ENCODE measurements at regions not wholly inside any gene's neighbourhood (a gene's known extent, or its start where the extent isn't known, plus 50 kb on each side); places are given as distances from the start of the nearest gene placed in this dataset.

GRCh38 chr13:55230570-55230908 lies 1910.2 kb upstream of the PRR20A start:
- Mint-ChIP-seq H3K27ac (no peak overlapping the region), H3K27me3 (ENCODE audit: low read depth in 3 of 3) (peaks cover 0 to 2% (median 0%) of the 10 kb centered on the region in 3 donors), H3K4me3 (no peak overlapping the region), H3K9me3 (peaks cover 9 to 49% (median 25%) of the 10 kb centered on the region in 6 donors), H3K4me1 (no peaks in the 10 kb centered on the region), H3K36me3 (no peaks in the 10 kb centered on the region)
- no peak for DNase-seq

GRCh38 chr13:55234311-55234710 lies 1906.4 kb upstream of the PRR20A start:
- no peak for DNase-seq

GRCh38 chr13:55245005-55245644 lies 1895.6 kb upstream of the PRR20A start:
- Mint-ChIP-seq H3K27me3 (ENCODE audit: low read depth in 3 of 3) (no peaks in the 10 kb centered on the region), H3K9me3 (peaks cover 7 to 74% (median 47%) of the 10 kb centered on the region in 6 donors), H3K4me3 (no peak overlapping the region), H3K27ac (no peak overlapping the region), H3K4me1 (no peaks in the 10 kb centered on the region), H3K36me3 (no peaks in the 10 kb centered on the region)
- DNase-seq = no peak

More at GRCh38 chr13:55234311-55234710, 1906.4 kb upstream of the PRR20A start:
- H3K27me3 Mint-ChIP-seq (ENCODE audit: low read depth in 3 of 3) = peaks cover 0 to 2% (median 0%) of the 10 kb centered on the region in 3 donors
- peaks cover 8 to 47% (median 32%) of the 10 kb centered on the region in 6 donors for H3K9me3 Mint-ChIP-seq
- no peak overlapping the region for H3K4me3 Mint-ChIP-seq
- no peak overlapping the region for H3K27ac Mint-ChIP-seq
- no peaks in the 10 kb centered on the region for H3K4me1 Mint-ChIP-seq
- no peaks in the 10 kb centered on the region for H3K36me3 Mint-ChIP-seq

- peaks cover 0 to 2% (median 0%) of the 10 kb centered on the region in 3 donors for H3K27me3 Mint-ChIP-seq (ENCODE audit: low read depth in 3 of 3)
- DNase-seq = no peak
- no peak overlapping the region for H3K27ac Mint-ChIP-seq
- H3K4me3 Mint-ChIP-seq = no peak overlapping the region
- peaks cover 16 to 63% (median 36%) of the 10 kb centered on the region in 6 donors for H3K9me3 Mint-ChIP-seq
- no peaks in the 10 kb centered on the region for H3K36me3 Mint-ChIP-seq
- no peaks in the 10 kb centered on the region for H3K4me1 Mint-ChIP-seq
These were observed 1885.5 kb upstream of the PRR20A start for GRCh38 chr13:55255236-55255635.

- Mint-ChIP-seq H3K4me1 (no peaks in the 10 kb centered on the region), H3K27ac (no peak overlapping the region), H3K9me3 (peaks cover 15 to 60% (median 30%) of the 10 kb centered on the region in 6 donors), H3K36me3 (no peaks in the 10 kb centered on the region), H3K27me3 (ENCODE audit: low read depth in 3 of 3) (peaks cover 0 to 3% (median 0%) of the 10 kb centered on the region in 3 donors), H3K4me3 (no peak overlapping the region)
- DNase-seq = no peak
These were observed 1877.7 kb upstream of the PRR20A start for GRCh38 chr13:55263045-55263444.

GRCh38 chr13:55266644-55267043 lies 1874.1 kb upstream of the PRR20A start:
- H3K36me3 Mint-ChIP-seq = no peaks in the 10 kb centered on the region
- peaks cover 16 to 62% (median 33%) of the 10 kb centered on the region in 6 donors for H3K9me3 Mint-ChIP-seq
- no peak overlapping the region for H3K4me3 Mint-ChIP-seq
- H3K27me3 Mint-ChIP-seq (ENCODE audit: low read depth in 3 of 3) = peaks cover 0 to 3% (median 0%) of the 10 kb centered on the region in 3 donors
- H3K27ac Mint-ChIP-seq = no peak overlapping the region
- no peak for DNase-seq
- no peaks in the 10 kb centered on the region for H3K4me1 Mint-ChIP-seq

GRCh38 chr13:55298201-55298600 lies 1842.5 kb upstream of the PRR20A start:
- H3K9me3 Mint-ChIP-seq = peaks cover 13 to 62% (median 35%) of the 10 kb centered on the region in 6 donors
- H3K4me3 Mint-ChIP-seq = no peak overlapping the region
- no peak for DNase-seq
- H3K27me3 Mint-ChIP-seq (ENCODE audit: low read depth in 3 of 3) = no peaks in the 10 kb centered on the region
- H3K27ac Mint-ChIP-seq = no peak overlapping the region
- no peaks in the 10 kb centered on the region for H3K4me1 Mint-ChIP-seq
- H3K36me3 Mint-ChIP-seq = peaks cover 0 to 5% (median 0%) of the 10 kb centered on the region in 3 donors

GRCh38 chr13:55302568-55302967 lies 1838.2 kb upstream of the PRR20A start:
- no peaks in the 10 kb centered on the region for H3K4me1 Mint-ChIP-seq
- peaks cover 0 to 5% (median 0%) of the 10 kb centered on the region in 3 donors for H3K36me3 Mint-ChIP-seq

GRCh38 chr13:55307909-55308308 lies 1832.8 kb upstream of the PRR20A start:
- Mint-ChIP-seq H3K36me3 (no peaks in the 10 kb centered on the region), H3K27me3 (ENCODE audit: low read depth in 3 of 3) (no peaks in the 10 kb centered on the region), H3K4me1 (no peaks in the 10 kb centered on the region), H3K9me3 (peaks cover 8 to 41% (median 17%) of the 10 kb centered on the region in 6 donors), H3K27ac (no peak overlapping the region), H3K4me3 (no peak overlapping the region)
- DNase-seq = no peak

More at GRCh38 chr13:55302568-55302967, 1838.2 kb upstream of the PRR20A start:
- no peak for DNase-seq
- H3K27me3 Mint-ChIP-seq (ENCODE audit: low read depth in 3 of 3) = no peaks in the 10 kb centered on the region
- H3K9me3 Mint-ChIP-seq = peaks cover 12 to 50% (median 31%) of the 10 kb centered on the region in 6 donors
- no peak overlapping the region for H3K27ac Mint-ChIP-seq
- no peak overlapping the region for H3K4me3 Mint-ChIP-seq

- Mint-ChIP-seq H3K4me1 (no peaks in the 10 kb centered on the region), H3K9me3 (peaks cover 10 to 64% (median 36%) of the 10 kb centered on the region in 6 donors), H3K27ac (no peak overlapping the region), H3K36me3 (peaks cover 0 to 4% (median 0%) of the 10 kb centered on the region in 3 donors), H3K4me3 (no peak overlapping the region), H3K27me3 (ENCODE audit: low read depth in 3 of 3) (no peaks in the 10 kb centered on the region)
- no peak for DNase-seq
These were observed 1798.8 kb upstream of the PRR20A start for GRCh38 chr13:55341891-55342290.

GRCh38 chr13:55345224-55345623 lies 1795.5 kb upstream of the PRR20A start:
- Mint-ChIP-seq H3K27ac (no peak overlapping the region), H3K36me3 (peaks cover 0 to 4% (median 0%) of the 10 kb centered on the region in 3 donors), H3K4me3 (no peak overlapping the region), H3K4me1 (no peaks in the 10 kb centered on the region), H3K9me3 (peaks cover 5 to 55% (median 42%) of the 10 kb centered on the region in 6 donors), H3K27me3 (ENCODE audit: low read depth in 3 of 3) (peaks cover 0 to 3% (median 0%) of the 10 kb centered on the region in 3 donors)
- no peak for DNase-seq

GRCh38 chr13:55347528-55347927 lies 1793.2 kb upstream of the PRR20A start:
- Mint-ChIP-seq H3K27ac (no peak overlapping the region), H3K4me1 (no peaks in the 10 kb centered on the region), H3K27me3 (ENCODE audit: low read depth in 3 of 3) (peaks cover 0 to 3% (median 0%) of the 10 kb centered on the region in 3 donors), H3K4me3 (no peak overlapping the region), H3K36me3 (no peaks in the 10 kb centered on the region), H3K9me3 (peaks cover 5 to 43% (median 28%) of the 10 kb centered on the region in 6 donors)
- DNase-seq = no peak

GRCh38 chr13:55359067-55359466 lies 1781.7 kb upstream of the PRR20A start:
- no peaks in the 10 kb centered on the region for H3K4me1 Mint-ChIP-seq
- peaks cover 12 to 33% (median 20%) of the 10 kb centered on the region in 6 donors for H3K9me3 Mint-ChIP-seq
- H3K27ac Mint-ChIP-seq = no peak overlapping the region
- no peaks in the 10 kb centered on the region for H3K27me3 Mint-ChIP-seq (ENCODE audit: low read depth in 3 of 3)
- H3K36me3 Mint-ChIP-seq = no peaks in the 10 kb centered on the region
- H3K4me3 Mint-ChIP-seq = no peak overlapping the region
- no peak for DNase-seq

GRCh38 chr13:55361141-55361540 lies 1779.6 kb upstream of the PRR20A start:
- H3K4me3 Mint-ChIP-seq = no peak overlapping the region
- H3K9me3 Mint-ChIP-seq = peaks cover 12 to 42% (median 27%) of the 10 kb centered on the region in 6 donors
- DNase-seq = no peak
- no peaks in the 10 kb centered on the region for H3K27me3 Mint-ChIP-seq (ENCODE audit: low read depth in 3 of 3)
- no peaks in the 10 kb centered on the region for H3K36me3 Mint-ChIP-seq
- H3K27ac Mint-ChIP-seq = no peak overlapping the region
- H3K4me1 Mint-ChIP-seq = no peaks in the 10 kb centered on the region

GRCh38 chr13:55366676-55367075 lies 1774.0 kb upstream of the PRR20A start:
- no peak overlapping the region for H3K27ac Mint-ChIP-seq
- H3K36me3 Mint-ChIP-seq = no peaks in the 10 kb centered on the region
- no peak overlapping the region for H3K4me3 Mint-ChIP-seq
- peaks cover 8 to 56% (median 23%) of the 10 kb centered on the region in 6 donors for H3K9me3 Mint-ChIP-seq
- no peaks in the 10 kb centered on the region for H3K4me1 Mint-ChIP-seq
- DNase-seq = no peak
- no peaks in the 10 kb centered on the region for H3K27me3 Mint-ChIP-seq (ENCODE audit: low read depth in 3 of 3)

Data from immature natural killer cell (primary cell).